GM18861 (cell line): ENCODE measurements at regions not wholly inside any gene's neighbourhood (a gene's known extent, or its start where the extent isn't known, plus 50 kb on each side); places are given as distances from the start of the nearest gene placed in this dataset.
"Not testable (repeated sequence)": the region's sequence is repeated elsewhere in the genome, so short reads cannot be mapped to it uniquely, and the experiment has no call there.

ENCODE experiments used
- ATAC-seq: cut with Tn5 transposase; IDR thresholded peaks from one replicate; pipeline ENCODE4 v1.9.1; 2021; ENCODE audit not compliant: unreplicated experiment

- no peak for ATAC-seq
Measured at GRCh38 chr11:104704888-104705287, 193.4 kb downstream of the CASP12 start.

- ATAC-seq = no peak
Measured at GRCh38 chr11:104704146-104704830, 194.0 kb downstream of the CASP12 start.

GRCh38 chr11:104700609-104701008 lies 197.7 kb downstream of the CASP12 start:
- no peak for ATAC-seq

GRCh38 chr11:104699981-104700380 lies 198.3 kb downstream of the CASP12 start:
- ATAC-seq = no peak

GRCh38 chr11:104695065-104695463 lies 203.2 kb downstream of the CASP12 start:
- ATAC-seq = no peak

- ATAC-seq = no peak
Measured at GRCh38 chr11:104694259-104695064, 203.8 kb downstream of the CASP12 start.

- no peak for ATAC-seq
Measured at GRCh38 chr11:104692751-104693150, 205.5 kb downstream of the CASP12 start.

GRCh38 chr11:104691129-104691528 lies 207.1 kb downstream of the CASP12 start:
- no peak for ATAC-seq

- no peak for ATAC-seq
Measured at GRCh38 chr11:104690241-104690640, 208.0 kb downstream of the CASP12 start.

GRCh38 chr11:104688731-104689130 lies 209.5 kb downstream of the CASP12 start:
- ATAC-seq = no peak

GRCh38 chr11:104682206-104682605 lies 216.1 kb downstream of the CASP12 start:
- no peak for ATAC-seq

GRCh38 chr11:104679258-104679657 lies 219.0 kb downstream of the CASP12 start:
- ATAC-seq = no peak

GRCh38 chr11:104678408-104678807 lies 219.9 kb downstream of the CASP12 start:
- ATAC-seq = no peak

GRCh38 chr11:104677069-104677468 lies 221.2 kb downstream of the CASP12 start:
- ATAC-seq = not testable (repeated sequence)

- ATAC-seq = no peak
Measured at GRCh38 chr11:104672897-104673296, 225.4 kb downstream of the CASP12 start.

GRCh38 chr11:104668797-104669463 lies 229.3 kb downstream of the CASP12 start:
- no peak for ATAC-seq

GRCh38 chr11:104666624-104667023 lies 231.6 kb downstream of the CASP12 start:
- no peak for ATAC-seq

GRCh38 chr11:104665641-104666040 lies 232.6 kb downstream of the CASP12 start:
- ATAC-seq = no peak

- no peak for ATAC-seq
Measured at GRCh38 chr11:104663190-104664140, 234.8 kb downstream of the CASP12 start.

- ATAC-seq = no peak
Measured at GRCh38 chr11:104661901-104662300, 236.4 kb downstream of the CASP12 start.

GRCh38 chr11:104661471-104661870 lies 236.8 kb downstream of the CASP12 start:
- no peak for ATAC-seq
